Neural cell (in vitro differentiated cells): ENCODE measurements at regions not wholly inside any gene's neighbourhood (a gene's known extent, or its start where the extent isn't known, plus 50 kb on each side); places are given as distances from the start of the nearest gene placed in this dataset.

Experiments
- EP300 ChIP-seq: fragments of 450-650 bp; conservative IDR thresholded peaks from 2 replicates; pipeline ENCODE4 v1.6.1; 2014; ENCODE audit warnings: antibody characterized with exemption, mild to moderate bottlenecking, moderate library complexity; ENCODE audit not compliant: poor library complexity, severe bottlenecking
- EZH2 ChIP-seq: fragments of 200-600, 300-800 bp; shearing (Covaris generic), sonication (generic); IDR thresholded peaks from 2 replicates; pipeline ENCODE4 v1.6.1; 2014; ENCODE audit warnings: antibody characterized with exemption, low read length, borderline replicate concordance, mild to moderate bottlenecking; ENCODE audit not compliant: insufficient read depth, poor library complexity, severe bottlenecking
- POLR2AphosphoS5 ChIP-seq: IDR thresholded peaks from 2 replicates; pipeline ENCODE4 v1.6.1; 2012
- REST ChIP-seq: IDR thresholded peaks from 2 replicates; pipeline ENCODE4 v1.6.1; 2012; ENCODE audit warnings: borderline replicate concordance
- TF ChIP-seq, protein P1 (sequence below): fragments of 450-650 bp; IDR thresholded peaks from 2 replicates; pipeline ENCODE4 v1.5.1; 2014; ENCODE audit warnings: antibody characterized with exemption, mild to moderate bottlenecking, moderate library complexity; ENCODE audit not compliant: poor library complexity, severe bottlenecking

DNA sequence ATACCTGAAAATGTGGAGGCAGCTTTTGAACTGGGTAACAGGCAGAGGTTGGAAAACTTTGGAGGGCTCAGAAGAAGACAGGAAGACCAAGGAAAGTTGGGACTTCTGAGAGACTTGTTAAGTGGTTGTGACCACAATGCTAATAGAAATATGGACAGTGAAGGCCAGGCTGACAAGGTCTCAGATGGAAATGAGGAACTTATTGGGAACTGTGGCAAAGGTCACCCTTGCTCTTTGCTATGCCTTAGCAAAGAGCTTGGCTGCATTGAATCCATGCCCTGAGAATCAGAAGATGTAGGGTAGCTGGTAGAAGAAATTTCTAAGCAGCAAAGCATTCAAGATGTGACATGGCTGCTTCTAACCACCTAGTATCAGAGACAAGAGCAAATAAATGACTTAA, 244.4 kb upstream of the ADRA1B start:
- TF ChIP-seq, protein P1, sequence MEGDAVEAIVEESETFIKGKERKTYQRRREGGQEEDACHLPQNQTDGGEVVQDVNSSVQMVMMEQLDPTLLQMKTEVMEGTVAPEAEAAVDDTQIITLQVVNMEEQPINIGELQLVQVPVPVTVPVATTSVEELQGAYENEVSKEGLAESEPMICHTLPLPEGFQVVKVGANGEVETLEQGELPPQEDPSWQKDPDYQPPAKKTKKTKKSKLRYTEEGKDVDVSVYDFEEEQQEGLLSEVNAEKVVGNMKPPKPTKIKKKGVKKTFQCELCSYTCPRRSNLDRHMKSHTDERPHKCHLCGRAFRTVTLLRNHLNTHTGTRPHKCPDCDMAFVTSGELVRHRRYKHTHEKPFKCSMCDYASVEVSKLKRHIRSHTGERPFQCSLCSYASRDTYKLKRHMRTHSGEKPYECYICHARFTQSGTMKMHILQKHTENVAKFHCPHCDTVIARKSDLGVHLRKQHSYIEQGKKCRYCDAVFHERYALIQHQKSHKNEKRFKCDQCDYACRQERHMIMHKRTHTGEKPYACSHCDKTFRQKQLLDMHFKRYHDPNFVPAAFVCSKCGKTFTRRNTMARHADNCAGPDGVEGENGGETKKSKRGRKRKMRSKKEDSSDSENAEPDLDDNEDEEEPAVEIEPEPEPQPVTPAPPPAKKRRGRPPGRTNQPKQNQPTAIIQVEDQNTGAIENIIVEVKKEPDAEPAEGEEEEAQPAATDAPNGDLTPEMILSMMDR, result no peak
- TF ChIP-seq POLR2AphosphoS5 (no peak), REST (no peak), EZH2 (no peak), EP300 (no peak)
